NCI-H1436 (cell line): ENCODE measurements at regions not wholly inside any gene's neighbourhood (a gene's known extent, or its start where the extent isn't known, plus 50 kb on each side); places are given as distances from the start of the nearest gene placed in this dataset.
"Not testable (repeated sequence)": the region's sequence is repeated elsewhere in the genome, so short reads cannot be mapped to it uniquely, and the experiment has no call there.

Experiments used
- DNase-seq: peaks from one replicate; lab custom pipeline; 2025; lab: John Stamatoyannopoulos, UW

- no peak for DNase-seq
These were observed 740.2 kb downstream of the SEMA5A start for GRCh38 chr5:8805653-8806052.

GRCh38 chr5:8807636-8808035, 738.2 kb downstream of the SEMA5A start:
- DNase-seq, result no peak

GRCh38 chr5:8811581-8811980, 734.3 kb downstream of the SEMA5A start:
- no peak for DNase-seq

GRCh38 chr5:8813180-8813579, 732.7 kb downstream of the SEMA5A start:
- no peak for DNase-seq

- DNase-seq, result no peak
These were observed 731.8 kb downstream of the SEMA5A start for GRCh38 chr5:8814105-8814504.

GRCh38 chr5:8824371-8824770, 721.5 kb downstream of the SEMA5A start:
- no peak for DNase-seq

GRCh38 chr5:8825139-8825757, 720.6 kb downstream of the SEMA5A start:
- DNase-seq, result no peak

GRCh38 chr5:8826508-8826907, 719.4 kb downstream of the SEMA5A start:
- DNase-seq, result no peak

- DNase-seq, result no peak
These were observed 718.2 kb downstream of the SEMA5A start for GRCh38 chr5:8827696-8828095.

GRCh38 chr5:8828596-8829322, 717.1 kb downstream of the SEMA5A start:
- no peak for DNase-seq

GRCh38 chr5:8829323-8830029, 716.4 kb downstream of the SEMA5A start:
- no peak for DNase-seq

- no peak for DNase-seq
These were observed 714.6 kb downstream of the SEMA5A start for GRCh38 chr5:8831251-8831650.

GRCh38 chr5:8831854-8832253, 714.0 kb downstream of the SEMA5A start:
- no peak for DNase-seq

GRCh38 chr5:8839361-8840055, 706.4 kb downstream of the SEMA5A start:
- no peak for DNase-seq

GRCh38 chr5:8840237-8840636, 705.6 kb downstream of the SEMA5A start:
- no peak for DNase-seq

GRCh38 chr5:8840746-8841145, 705.1 kb downstream of the SEMA5A start:
- DNase-seq, result not testable (repeated sequence)

GRCh38 chr5:8842971-8843551, 702.8 kb downstream of the SEMA5A start:
- DNase-seq, result no peak

- no peak for DNase-seq
These were observed 702.1 kb downstream of the SEMA5A start for GRCh38 chr5:8843771-8844170.

- no peak for DNase-seq
These were observed 701.7 kb downstream of the SEMA5A start for GRCh38 chr5:8844206-8844605.

- DNase-seq, result no peak
These were observed 701.0 kb downstream of the SEMA5A start for GRCh38 chr5:8844847-8845246.

GRCh38 chr5:8845296-8845695, 700.6 kb downstream of the SEMA5A start:
- DNase-seq, result no peak

- DNase-seq, result no peak
These were observed 697.5 kb downstream of the SEMA5A start for GRCh38 chr5:8848366-8848765.
